B cell (primary cell): ENCODE measurements at regions not wholly inside any gene's neighbourhood (a gene's known extent, or its start where the extent isn't known, plus 50 kb on each side); places are given as distances from the start of the nearest gene placed in this dataset.

ENCODE experiments used
- ATAC-seq: fragments of 200-7000 bp; cut with Tn5 transposase; one replicate; pipeline ENCODE4 v1.10.0; 2021; ENCODE audit warnings: low read depth, mild to moderate bottlenecking, moderate number of reproducible peaks, moderate library complexity
- CTCF ChIA-PET: fragments of 350-600 bp; sonication (Branson Sonifier 250); formaldehyde crosslinking; loops from one replicate; lab custom pipeline; 2021; ENCODE audit warnings: antibody characterized with exemption, inconsistent platforms; lab: Charles Lee
- POLR2A ChIA-PET: fragments of 350-600 bp; sonication (Branson Sonifier 250); formaldehyde crosslinking; loops from one replicate; lab custom pipeline; 2021; ENCODE audit warnings: antibody characterized with exemption; lab: Charles Lee
- DNase-seq: peaks from one replicate; pipeline ENCODE4 v3.0.0; 2013
- H2AFZ ChIP-seq: 2 replicates; pipeline ENCODE4 v1.6.1; 2012; ENCODE audit warnings: mild to moderate bottlenecking, low read depth, low read length; ENCODE audit not compliant: insufficient read depth, poor library complexity, severe bottlenecking
- H3K27ac ChIP-seq, 2 donors: 1 replicate in 1 of 2; 2 replicates in 1 of 2; pipeline ENCODE4 v1.5.1; 2012 to 2013; ENCODE audit warnings: low read length in 2 of 2, mild to moderate bottlenecking in 2 of 2, moderate library complexity in 1 of 2
- H3K27me3 ChIP-seq, 4 experiments: fragments of 200-600 bp in 1 of 4; sonication (generic) in 1 of 4; replicated peaks in 1 of 4; 1 replicate in 2 of 4; 2 replicates in 2 of 4; pipeline versions ENCODE4 v1.6.1 to v1.7.0; 2013 to 2016; ENCODE audit warnings: low read length in 3 of 4, mild to moderate bottlenecking in 2 of 4, mixed read lengths in 1 of 4, moderate library complexity in 1 of 4; ENCODE audit not compliant: insufficient read depth in 4 of 4, control insufficient read depth in 3 of 4; ENCODE audit errors: control extremely low read depth in 1 of 4
- H3K36me3 ChIP-seq, 2 experiments: replicated peaks in 1 of 2; 1 replicate in 1 of 2; 2 replicates in 1 of 2; pipeline versions ENCODE4 v1.6.1 to v1.7.1; 2013; ENCODE audit warnings: low read length in 1 of 2; ENCODE audit not compliant: insufficient read depth in 2 of 2, control insufficient read depth in 1 of 2; ENCODE audit errors: control extremely low read depth in 1 of 2, extremely low read depth in 1 of 2
- H3K4me1 ChIP-seq, 2 donors: fragments of 200-600 bp in 1 of 2; sonication (generic) in 1 of 2; 1 replicate in 1 of 2; 2 replicates in 1 of 2; pipeline versions ENCODE4 v1.5.1 to v1.6.1; 2013 to 2017; ENCODE audit warnings: low read length in 2 of 2; ENCODE audit not compliant: control insufficient read depth in 2 of 2, insufficient read depth in 2 of 2
- H3K4me2 ChIP-seq: replicated peaks from 2 replicates; pipeline ENCODE3; 2012; ENCODE audit warnings: mild to moderate bottlenecking, low read depth, low read length; ENCODE audit not compliant: poor library complexity, severe bottlenecking
- H3K4me3 ChIP-seq, 5 experiments: fragments of 200-600 bp in 1 of 5; sonication (generic) in 1 of 5; 1 replicate in 3 of 5; 2 replicates in 2 of 5; pipeline versions ENCODE4 v1.5.1 to v1.7.0; 2011 to 2016; ENCODE audit warnings: low read length in 4 of 5, mild to moderate bottlenecking in 4 of 5, low read depth in 2 of 5, control low read depth in 1 of 5, moderate library complexity in 1 of 5; ENCODE audit not compliant: insufficient read depth in 1 of 5; ENCODE audit errors: control extremely low read depth in 1 of 5, extremely low read depth in 1 of 5
- H3K79me2 ChIP-seq: fragments of 200-600 bp; sonication (generic); one replicate; pipeline ENCODE4 v1.6.0; 2016; ENCODE audit warnings: low read length; ENCODE audit not compliant: control insufficient read depth, insufficient read depth
- H3K9ac ChIP-seq: fragments of 200-600 bp; sonication (generic); 2 replicates; pipeline ENCODE4 v1.6.1; 2017; ENCODE audit warnings: mild to moderate bottlenecking, low read length, moderate library complexity
- H3K9me3 ChIP-seq, 3 donors: one replicate each; pipeline versions ENCODE4 v1.6.1 to v1.7.1; 2013; ENCODE audit warnings: low read length in 2 of 3; ENCODE audit not compliant: control insufficient read depth in 2 of 3, insufficient read depth in 1 of 3; ENCODE audit errors: control extremely low read depth in 1 of 3
- H4K20me1 ChIP-seq: 2 replicates; pipeline ENCODE4 v1.6.0; 2012; ENCODE audit warnings: mild to moderate bottlenecking, low read length; ENCODE audit not compliant: insufficient read depth, control insufficient read depth, poor library complexity, severe bottlenecking
- H3K27ac Mint-ChIP-seq: one replicate; pipeline ENCODE4 v1.8.0; 2021; ENCODE audit warnings: mixed read lengths
- H3K27me3 Mint-ChIP-seq: one replicate; pipeline ENCODE4 v1.8.0; 2021; ENCODE audit warnings: mixed read lengths
- H3K4me1 Mint-ChIP-seq: one replicate; pipeline ENCODE4 v1.8.0; 2021; ENCODE audit warnings: mixed read lengths
- H3K4me3 Mint-ChIP-seq: one replicate; pipeline ENCODE4 v1.8.0; 2021; ENCODE audit warnings: mixed read lengths
- H3K9me3 Mint-ChIP-seq: one replicate; pipeline ENCODE4 v1.8.0; 2022; ENCODE audit warnings: mixed read lengths; ENCODE audit not compliant: insufficient read depth
- EZH2 ChIP-seq: IDR thresholded peaks from 2 replicates; pipeline ENCODE4 v1.6.1; 2012; ENCODE audit warnings: borderline replicate concordance, low read depth, mild to moderate bottlenecking, moderate library complexity, low read length; ENCODE audit not compliant: insufficient read depth, poor library complexity, severe bottlenecking
- WGBS: methylation state at CpG from one replicate; pipeline ENCODE4 v1.1.5; 2013; ENCODE audit warnings: missing lambda C conversion rate; ENCODE audit not compliant: insufficient coverage; 5-methylcytosine and 5-hydroxymethylcytosine counted together
- intact Hi-C: fragments of 100-400 bp; cut with micrococcal nuclease; formaldehyde crosslinking; loops from one replicate; pipeline ENCODE4 v1.10.0; 2022
- TF ChIP-seq, protein P1 (sequence below): fragments of 200-600 bp; IDR thresholded peaks from one replicate; pipeline ENCODE4 v1.8.0; 2022; ENCODE audit warnings: antibody characterized with exemption, mild to moderate bottlenecking

DNA sequence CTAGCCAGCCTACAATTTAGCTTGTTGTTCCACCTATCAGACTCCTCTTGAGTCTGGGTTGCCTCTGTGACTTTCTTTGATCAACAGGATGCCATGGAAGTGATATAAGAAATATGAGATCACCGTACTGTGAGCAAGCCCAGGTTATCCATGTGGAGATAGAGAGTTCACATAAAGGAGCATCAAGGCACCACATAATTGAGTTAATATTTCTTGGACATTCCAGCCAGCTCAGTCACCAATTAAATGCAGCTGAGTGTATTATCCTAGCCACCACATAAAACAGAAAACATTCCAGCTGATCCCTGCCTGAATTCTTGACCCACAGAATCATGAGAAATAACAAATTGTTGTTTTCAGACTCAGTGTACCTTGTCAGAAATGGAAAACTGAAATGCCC, 253.6 kb downstream of the PPP1R2C start:
- Histone ChIP-seq H3K27ac (no peak overlapping the region), H3K4me3 (no peak overlapping the region), H3K9me3 (no peaks in the 10 kb centered on the region), H3K27me3 (no peaks in the 10 kb centered on the region), H3K36me3 (no peaks in the 10 kb centered on the region), H2AFZ (no peak overlapping the region), H3K4me2 (no peak overlapping the region), H3K79me2 (no peaks in the 10 kb centered on the region), H4K20me1 (no peaks in the 10 kb centered on the region), H3K9ac (no peak overlapping the region), H3K4me1 (no peaks in the 10 kb centered on the region)
- DNase-seq (no peak), ATAC-seq (no peak)
- H3K4me3 Mint-ChIP-seq: no peak overlapping the region
- TF ChIP-seq, protein P1, sequence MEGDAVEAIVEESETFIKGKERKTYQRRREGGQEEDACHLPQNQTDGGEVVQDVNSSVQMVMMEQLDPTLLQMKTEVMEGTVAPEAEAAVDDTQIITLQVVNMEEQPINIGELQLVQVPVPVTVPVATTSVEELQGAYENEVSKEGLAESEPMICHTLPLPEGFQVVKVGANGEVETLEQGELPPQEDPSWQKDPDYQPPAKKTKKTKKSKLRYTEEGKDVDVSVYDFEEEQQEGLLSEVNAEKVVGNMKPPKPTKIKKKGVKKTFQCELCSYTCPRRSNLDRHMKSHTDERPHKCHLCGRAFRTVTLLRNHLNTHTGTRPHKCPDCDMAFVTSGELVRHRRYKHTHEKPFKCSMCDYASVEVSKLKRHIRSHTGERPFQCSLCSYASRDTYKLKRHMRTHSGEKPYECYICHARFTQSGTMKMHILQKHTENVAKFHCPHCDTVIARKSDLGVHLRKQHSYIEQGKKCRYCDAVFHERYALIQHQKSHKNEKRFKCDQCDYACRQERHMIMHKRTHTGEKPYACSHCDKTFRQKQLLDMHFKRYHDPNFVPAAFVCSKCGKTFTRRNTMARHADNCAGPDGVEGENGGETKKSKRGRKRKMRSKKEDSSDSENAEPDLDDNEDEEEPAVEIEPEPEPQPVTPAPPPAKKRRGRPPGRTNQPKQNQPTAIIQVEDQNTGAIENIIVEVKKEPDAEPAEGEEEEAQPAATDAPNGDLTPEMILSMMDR: no peak
- no peak for TF ChIP-seq EZH2
- ChIA-PET CTCF (no interaction called here), POLR2A (no interaction called here)
- peaks cover 3% of the 10 kb centered on the region for H3K9me3 Mint-ChIP-seq
- no peaks in the 10 kb centered on the region for H3K27me3 Mint-ChIP-seq
- intact Hi-C loops: no loop called here
- no CpG with 5 or more reads among the region's 1 CpG for WGBS
- H3K4me1 Mint-ChIP-seq: no peaks in the 10 kb centered on the region
- no peak overlapping the region for H3K27ac Mint-ChIP-seq

DNA sequence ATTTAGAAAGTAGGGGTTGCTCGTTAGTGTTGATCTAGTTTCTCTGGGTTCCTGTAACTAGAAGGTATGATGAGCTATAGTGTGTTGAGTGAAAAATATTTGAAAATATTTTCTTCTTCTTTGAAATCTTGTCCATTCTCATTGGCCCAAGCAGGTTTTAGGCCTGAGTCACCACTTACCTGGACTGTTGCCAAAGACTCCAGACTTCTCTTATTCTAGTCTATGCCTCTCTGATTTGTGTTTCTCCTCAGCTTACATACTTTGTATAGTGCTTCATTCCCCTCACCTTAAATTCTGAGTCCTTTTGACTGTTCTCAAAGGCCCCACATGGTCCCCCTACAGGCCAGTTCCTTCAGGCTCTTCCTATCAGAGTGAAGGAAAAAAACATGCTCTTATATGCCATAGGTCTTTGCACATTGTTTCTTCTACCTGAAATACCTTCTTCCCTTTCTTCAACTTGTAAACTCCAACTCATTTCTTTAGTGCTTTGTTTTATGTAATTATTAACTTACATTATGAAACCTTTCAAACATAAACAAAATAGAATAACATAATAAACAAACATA, 258.2 kb downstream of the PPP1R2C start:
- no CpG with 5 or more reads among the region's 1 CpG for WGBS
- H3K9me3 Mint-ChIP-seq: no peaks in the 10 kb centered on the region
- no peak overlapping the region for H3K4me2 ChIP-seq
- H3K27ac ChIP-seq: no peak overlapping the region
- H3K9me3 ChIP-seq: no peaks in the 10 kb centered on the region
- no peaks in the 10 kb centered on the region for H3K27me3 Mint-ChIP-seq
- H2AFZ ChIP-seq: no peak overlapping the region
- H3K27ac Mint-ChIP-seq: no peak overlapping the region
- no peak overlapping the region for H3K4me3 ChIP-seq
- POLR2A ChIA-PET: no interaction called here
- DNase-seq (no peak), ATAC-seq (no peak)
- no peaks in the 10 kb centered on the region for H3K4me1 ChIP-seq
- H3K4me1 Mint-ChIP-seq: no peaks in the 10 kb centered on the region
- no peaks in the 10 kb centered on the region for H3K36me3 ChIP-seq
- no peaks in the 10 kb centered on the region for H3K79me2 ChIP-seq
- no peak overlapping the region for H3K4me3 Mint-ChIP-seq
- no peaks in the 10 kb centered on the region for H3K27me3 ChIP-seq
- CTCF ChIA-PET: no interaction called here
- no peak overlapping the region for H3K9ac ChIP-seq
- intact Hi-C loops: no loop called here
- TF ChIP-seq EZH2: no peak
- TF ChIP-seq, protein P1: no peak
- no peaks in the 10 kb centered on the region for H4K20me1 ChIP-seq
